ENCODE measurements at regions not wholly inside any gene's neighbourhood (a gene's known extent, or its start where the extent isn't known, plus 50 kb on each side); places are given as distances from the start of the nearest gene placed in this dataset.
"Not testable (repeated sequence)": the region's sequence is repeated elsewhere in the genome, so short reads cannot be mapped to it uniquely, and the experiment has no call there.

- no peak for TF ChIP-seq CTCF (conservative IDR thresholded peaks at IDR 0.05; ENCODE audit: low read depth)
- CTCF ChIA-PET = interaction anchor here (0.7 kb wide), 1 partner anchor 64 kb away, joined by 3 read pairs; no protein-coding TSS in a partner anchor
- POLR2A ChIA-PET (ENCODE audit: low non-redundant PET) = no interaction called here
- no peak overlapping the region for H3K27ac ChIP-seq
- DNase-seq (ENCODE audit: low spot score) = no peak
These were observed 508.3 kb upstream of the DAB2 start for GRCh38 chr5:39933061-39933460.

GRCh38 chr5:39928709-39929108 is 503.9 kb upstream of the DAB2 start:
- no peak overlapping the region for H3K27ac ChIP-seq
- CTCF ChIA-PET = no interaction called here
- TF ChIP-seq CTCF (conservative IDR thresholded peaks at IDR 0.05; ENCODE audit: low read depth) = no peak
- no peak for DNase-seq (ENCODE audit: low spot score)
- POLR2A ChIA-PET (ENCODE audit: low non-redundant PET) = no interaction called here

GRCh38 chr5:39919876-39920275 is 495.1 kb upstream of the DAB2 start:
- H3K27ac ChIP-seq = no peak overlapping the region
- ChIA-PET POLR2A (ENCODE audit: low non-redundant PET) (no interaction called here), CTCF (no interaction called here)
- TF ChIP-seq CTCF (conservative IDR thresholded peaks at IDR 0.05; ENCODE audit: low read depth) = no peak
- no peak for DNase-seq (ENCODE audit: low spot score)

- DNase-seq (ENCODE audit: low spot score) = no peak
- ChIA-PET CTCF (interaction anchor here (0.6 kb wide), 1 partner anchor 14 kb away, joined by 4 read pairs; no protein-coding TSS in a partner anchor), POLR2A (ENCODE audit: low non-redundant PET) (no interaction called here)
- H3K27ac ChIP-seq = no peak overlapping the region
- no peak for TF ChIP-seq CTCF (conservative IDR thresholded peaks at IDR 0.05; ENCODE audit: low read depth)
These were observed 488.1 kb upstream of the DAB2 start for GRCh38 chr5:39912906-39913305.

- POLR2A ChIA-PET (ENCODE audit: low non-redundant PET); DNase-seq (ENCODE audit: low spot score): not testable (repeated sequence)
- CTCF ChIA-PET = interaction anchor here (0.5 kb wide), 1 partner anchor 1369 kb away, joined by 7 read pairs; no protein-coding TSS in a partner anchor
- H3K27ac ChIP-seq = peak overlapping the region; percentile 10; the same call in 1 of the 2 replicates
These were observed 482.6 kb upstream of the DAB2 start for GRCh38 chr5:39907267-39907951.

GRCh38 chr5:39906146-39906545 is 481.4 kb upstream of the DAB2 start:
- POLR2A ChIA-PET (ENCODE audit: low non-redundant PET) = no interaction called here
- no peak overlapping the region for H3K27ac ChIP-seq
- CTCF ChIA-PET = no interaction called here
- peak; percentile 22 for DNase-seq (ENCODE audit: low spot score)
- TF ChIP-seq CTCF (conservative IDR thresholded peaks at IDR 0.05; ENCODE audit: low read depth) = no peak

GRCh38 chr5:39905356-39905755 is 480.6 kb upstream of the DAB2 start:
- POLR2A ChIA-PET (ENCODE audit: low non-redundant PET) = no interaction called here
- H3K27ac ChIP-seq = no peak overlapping the region
- DNase-seq (ENCODE audit: low spot score) = no peak
- TF ChIP-seq CTCF (conservative IDR thresholded peaks at IDR 0.05; ENCODE audit: low read depth) = no peak
- CTCF ChIA-PET = interaction anchor here (0.7 kb wide), 1 partner anchor 203 kb away, joined by 3 read pairs; no protein-coding TSS in a partner anchor
